Parathyroid adenoma (tissue), 2 donors: ENCODE measurements at regions not wholly inside any gene's neighbourhood (a gene's known extent, or its start where the extent isn't known, plus 50 kb on each side); places are given as distances from the start of the nearest gene placed in this dataset.

ENCODE experiments used
- H2AFZ ChIP-seq: fragments of 300-600 bp; sonication (generic); one replicate; pipeline ENCODE4 v1.7.0; 2017; ENCODE audit warnings: antibody characterized with exemption, mild to moderate bottlenecking
- H3K27ac ChIP-seq: fragments of 300-600 bp; sonication (generic); one replicate; pipeline ENCODE4 v1.7.0; 2017
- H3K27me3 ChIP-seq: fragments of 300-600 bp; sonication (generic); one replicate; pipeline ENCODE4 v1.7.0; 2017; ENCODE audit warnings: low read length; ENCODE audit not compliant: control insufficient read depth, insufficient read depth
- H3K36me3 ChIP-seq: fragments of 300-600 bp; sonication (generic); one replicate; pipeline ENCODE4 v1.7.0; 2017; ENCODE audit warnings: low read length; ENCODE audit not compliant: control insufficient read depth, insufficient read depth
- H3K4me1 ChIP-seq: fragments of 300-600 bp; sonication (generic); one replicate; pipeline ENCODE4 v1.7.0; 2017; ENCODE audit warnings: control low read depth
- H3K4me2 ChIP-seq: fragments of 300-600 bp; sonication (generic); one replicate; pipeline ENCODE4 v1.7.0; 2017; ENCODE audit warnings: low read length
- H3K4me3 ChIP-seq: fragments of 300-600 bp; sonication (generic); one replicate; pipeline ENCODE4 v1.7.0; 2017; ENCODE audit warnings: low read depth, low read length
- H3K79me2 ChIP-seq: fragments of 300-600 bp; sonication (generic); one replicate; pipeline ENCODE4 v1.7.0; 2017; ENCODE audit warnings: control low read depth
- H3K9ac ChIP-seq: fragments of 300-600 bp; sonication (generic); one replicate; pipeline ENCODE4 v1.7.0; 2017; ENCODE audit warnings: mild to moderate bottlenecking
- H3K9me3 ChIP-seq: fragments of 300-600 bp; sonication (generic); one replicate; pipeline ENCODE4 v1.7.0; 2017; ENCODE audit warnings: low read length; ENCODE audit not compliant: control insufficient read depth
- TF ChIP-seq, protein P1 (sequence below): fragments of 300-600 bp; sonication (generic); IDR thresholded peaks from one replicate; pipeline ENCODE4 v1.7.0; 2017; ENCODE audit warnings: antibody characterized with exemption, mild to moderate bottlenecking
- donor health status: primary hyperparathyroidism.

DNA sequence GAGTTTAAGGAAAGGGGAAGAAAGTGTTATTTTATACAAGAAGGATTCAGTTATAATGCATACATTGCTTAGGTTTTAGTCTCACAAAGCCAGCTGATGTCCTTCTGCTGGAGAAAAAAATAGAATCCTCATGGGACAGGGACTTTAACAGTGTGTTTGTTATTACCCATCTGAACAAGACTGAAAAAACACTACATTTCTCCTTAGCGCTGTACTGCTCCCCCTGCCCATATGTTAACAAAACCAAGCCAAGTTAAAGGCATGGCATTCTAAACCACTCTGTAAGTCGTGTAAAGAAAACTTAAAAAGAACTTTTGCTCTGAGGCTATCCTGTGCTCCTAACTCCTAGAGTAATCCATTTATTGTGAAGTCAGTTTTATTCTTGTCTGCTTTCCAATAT lies 102.6 kb upstream of the NYAP2 start:
- Histone ChIP-seq H2AFZ (no peak overlapping the region), H3K9me3 (no peaks in the 10 kb centered on the region), H3K4me2 (no peak overlapping the region), H3K36me3 (no peaks in the 10 kb centered on the region), H3K9ac (no peak overlapping the region), H3K79me2 (no peaks in the 10 kb centered on the region), H3K4me1 (no peaks in the 10 kb centered on the region), H3K27ac (no peak overlapping the region), H3K27me3 (no peaks in the 10 kb centered on the region), H3K4me3 (no peak overlapping the region)
- TF ChIP-seq, protein P1, sequence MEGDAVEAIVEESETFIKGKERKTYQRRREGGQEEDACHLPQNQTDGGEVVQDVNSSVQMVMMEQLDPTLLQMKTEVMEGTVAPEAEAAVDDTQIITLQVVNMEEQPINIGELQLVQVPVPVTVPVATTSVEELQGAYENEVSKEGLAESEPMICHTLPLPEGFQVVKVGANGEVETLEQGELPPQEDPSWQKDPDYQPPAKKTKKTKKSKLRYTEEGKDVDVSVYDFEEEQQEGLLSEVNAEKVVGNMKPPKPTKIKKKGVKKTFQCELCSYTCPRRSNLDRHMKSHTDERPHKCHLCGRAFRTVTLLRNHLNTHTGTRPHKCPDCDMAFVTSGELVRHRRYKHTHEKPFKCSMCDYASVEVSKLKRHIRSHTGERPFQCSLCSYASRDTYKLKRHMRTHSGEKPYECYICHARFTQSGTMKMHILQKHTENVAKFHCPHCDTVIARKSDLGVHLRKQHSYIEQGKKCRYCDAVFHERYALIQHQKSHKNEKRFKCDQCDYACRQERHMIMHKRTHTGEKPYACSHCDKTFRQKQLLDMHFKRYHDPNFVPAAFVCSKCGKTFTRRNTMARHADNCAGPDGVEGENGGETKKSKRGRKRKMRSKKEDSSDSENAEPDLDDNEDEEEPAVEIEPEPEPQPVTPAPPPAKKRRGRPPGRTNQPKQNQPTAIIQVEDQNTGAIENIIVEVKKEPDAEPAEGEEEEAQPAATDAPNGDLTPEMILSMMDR, result no peak

DNA sequence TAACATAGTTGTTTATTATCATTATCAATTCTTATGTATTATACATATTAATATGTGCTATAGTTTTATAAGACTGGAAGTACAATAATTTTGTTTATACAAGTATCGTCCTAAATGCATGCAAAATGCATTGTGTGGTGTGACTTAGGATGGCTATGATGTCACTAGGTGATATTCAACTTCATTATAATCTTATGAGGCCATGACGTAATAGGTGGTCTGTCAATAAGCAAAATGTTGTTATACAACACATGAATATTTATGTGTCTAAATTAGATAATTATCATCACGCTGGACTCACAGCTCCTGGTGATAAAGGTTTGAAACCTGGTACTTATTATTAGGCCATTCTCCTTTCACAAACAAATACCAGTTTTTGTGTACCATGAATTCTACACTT lies 104.4 kb upstream of the NYAP2 start:
- Histone ChIP-seq H3K79me2 (no peaks in the 10 kb centered on the region), H3K4me3 (no peak overlapping the region), H3K9ac (no peak overlapping the region), H3K9me3 (no peaks in the 10 kb centered on the region), H3K27me3 (no peaks in the 10 kb centered on the region), H2AFZ (no peak overlapping the region), H3K36me3 (no peaks in the 10 kb centered on the region), H3K27ac (no peak overlapping the region), H3K4me2 (no peak overlapping the region), H3K4me1 (no peaks in the 10 kb centered on the region)
- TF ChIP-seq, protein P1, result no peak

DNA sequence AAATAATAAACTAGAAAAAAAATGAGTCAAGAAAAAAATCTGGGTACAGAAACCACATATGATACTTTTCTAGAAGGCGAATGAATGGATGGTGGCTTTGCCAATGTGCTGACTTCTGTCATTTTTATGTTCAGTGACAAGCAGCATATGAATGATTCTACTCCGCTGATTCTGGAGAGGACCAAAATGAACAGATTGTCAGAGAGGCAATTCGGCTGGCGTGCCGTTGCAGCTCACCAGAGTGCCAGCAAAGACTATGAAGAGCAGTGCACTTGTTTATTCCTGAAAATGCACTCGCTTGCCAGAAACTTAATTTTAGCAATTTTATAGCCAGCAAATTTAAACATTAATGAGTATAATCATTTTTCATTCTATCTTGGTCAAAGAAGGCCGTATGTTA lies 105.9 kb upstream of the NYAP2 start:
- no peak overlapping the region for H3K9ac ChIP-seq
- no peak overlapping the region for H3K4me2 ChIP-seq
- H3K9me3 ChIP-seq, result no peaks in the 10 kb centered on the region
- H3K79me2 ChIP-seq, result no peaks in the 10 kb centered on the region
- H3K4me3 ChIP-seq, result no peak overlapping the region
- no peaks in the 10 kb centered on the region for H3K4me1 ChIP-seq
- H3K27me3 ChIP-seq, result no peaks in the 10 kb centered on the region
- no peak overlapping the region for H2AFZ ChIP-seq
- H3K27ac ChIP-seq, result no peak overlapping the region
- no peaks in the 10 kb centered on the region for H3K36me3 ChIP-seq
- TF ChIP-seq, protein P1, result no peak

DNA sequence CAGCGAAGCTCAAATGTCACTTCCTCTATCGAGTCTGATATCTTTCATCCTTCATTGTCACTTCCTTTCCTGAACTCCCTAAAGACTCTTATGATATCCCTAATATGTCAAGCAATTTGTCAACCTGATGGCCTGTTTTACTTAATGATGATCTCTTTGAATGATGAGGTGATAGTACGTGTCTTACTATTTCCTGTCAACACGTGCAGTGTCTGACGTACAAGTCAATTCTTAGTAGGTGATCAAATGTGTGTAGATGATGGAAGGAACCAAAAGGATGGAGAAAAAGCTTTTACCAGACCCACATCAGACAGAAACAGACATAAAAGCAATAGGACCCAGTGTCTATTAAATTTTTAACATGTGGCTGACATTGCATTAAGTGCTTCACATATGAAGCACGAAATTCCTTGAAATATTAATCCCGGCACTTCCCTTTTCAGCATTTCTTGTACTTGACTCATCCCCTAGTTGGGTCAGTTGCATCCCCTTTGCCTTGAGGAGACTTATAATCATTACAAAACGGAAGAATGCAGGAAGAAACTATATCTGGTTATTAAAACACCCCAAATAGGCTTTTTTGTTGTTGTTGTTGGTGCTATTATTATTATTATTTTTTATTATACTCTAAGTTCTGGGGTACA lies 108.6 kb upstream of the NYAP2 start:
- no peak overlapping the region for H3K27ac ChIP-seq
- H3K27me3 ChIP-seq, result no peaks in the 10 kb centered on the region
- no peaks in the 10 kb centered on the region for H3K36me3 ChIP-seq
- no peaks in the 10 kb centered on the region for H3K4me1 ChIP-seq
- TF ChIP-seq, protein P1, result no peak
- no peak overlapping the region for H2AFZ ChIP-seq
- no peaks in the 10 kb centered on the region for H3K79me2 ChIP-seq
- H3K9ac ChIP-seq, result no peak overlapping the region
- no peak overlapping the region for H3K4me3 ChIP-seq
- H3K4me2 ChIP-seq, result no peak overlapping the region
- H3K9me3 ChIP-seq, result no peaks in the 10 kb centered on the region

DNA sequence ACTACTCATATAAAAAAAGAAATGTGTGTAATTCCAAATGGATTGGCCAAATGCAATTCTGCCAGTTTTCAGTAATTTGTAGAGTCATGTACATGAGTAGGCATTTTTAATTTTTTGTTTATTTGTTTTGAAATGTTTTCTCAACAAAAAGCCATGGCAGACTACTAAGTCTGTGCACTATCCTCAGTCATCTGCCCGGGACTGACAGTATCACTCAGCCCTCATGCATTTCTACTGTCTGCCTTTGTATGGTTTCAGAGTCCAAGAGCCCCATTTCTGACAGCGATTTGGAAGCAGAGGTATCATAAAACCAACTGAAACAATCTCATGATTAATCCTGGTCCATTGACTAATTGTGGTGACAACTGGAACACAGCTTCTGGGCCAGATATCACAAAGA lies 109.9 kb upstream of the NYAP2 start:
- Histone ChIP-seq H3K27me3 (no peaks in the 10 kb centered on the region), H2AFZ (no peak overlapping the region), H3K4me2 (no peak overlapping the region), H3K4me1 (no peaks in the 10 kb centered on the region), H3K9ac (no peak overlapping the region), H3K9me3 (no peaks in the 10 kb centered on the region), H3K4me3 (no peak overlapping the region), H3K79me2 (no peaks in the 10 kb centered on the region), H3K27ac (no peak overlapping the region), H3K36me3 (no peaks in the 10 kb centered on the region)
- TF ChIP-seq, protein P1, result no peak
